Retinal pigment epithelial cell (primary cell): ENCODE measurements at regions not wholly inside any gene's neighbourhood (a gene's known extent, or its start where the extent isn't known, plus 50 kb on each side); places are given as distances from the start of the nearest gene placed in this dataset.
"Not testable (repeated sequence)": the region's sequence is repeated elsewhere in the genome, so short reads cannot be mapped to it uniquely, and the experiment has no call there.

Experiments
- DNase-seq: peaks from one replicate; pipeline ENCODE4 v3.0.0-alpha.2; 2010; ENCODE audit warnings: low read depth
- H3K4me3 ChIP-seq: 2 replicates; pipeline ENCODE4 v1.5.1; 2011; ENCODE audit warnings: mild to moderate bottlenecking, low read length, control low read depth, moderate library complexity
- CTCF ChIP-seq: conservative IDR thresholded peaks from 2 replicates; pipeline ENCODE4 v1.5.1; 2011; ENCODE audit warnings: low read depth, low read length, control low read depth, inconsistent platforms

- no peak overlapping the region for H3K4me3 ChIP-seq
- no peak for TF ChIP-seq CTCF
- DNase-seq = no peak
These were observed 57.9 kb downstream of the HINT1 start for GRCh38 chr5:131107128-131107527.

- TF ChIP-seq CTCF = no peak
- no peak for DNase-seq
- H3K4me3 ChIP-seq = no peak overlapping the region
These were observed 60.8 kb downstream of the HINT1 start for GRCh38 chr5:131104169-131104808.

- no peak for TF ChIP-seq CTCF
- DNase-seq = no peak
- no peak overlapping the region for H3K4me3 ChIP-seq
These were observed 68.0 kb downstream of the HINT1 start for GRCh38 chr5:131096774-131097710.

- H3K4me3 ChIP-seq, DNase-seq: not testable (repeated sequence)
These were observed 69.5 kb downstream of the HINT1 start for GRCh38 chr5:131095561-131095960.

- no peak overlapping the region for H3K4me3 ChIP-seq
- DNase-seq = no peak
- no peak for TF ChIP-seq CTCF
These were observed 80.6 kb downstream of the HINT1 start for GRCh38 chr5:131084436-131084835.

GRCh38 chr5:131081913-131082488 lies 83.1 kb downstream of the HINT1 start:
- no peak for DNase-seq
- no peak overlapping the region for H3K4me3 ChIP-seq
- TF ChIP-seq CTCF = no peak

- H3K4me3 ChIP-seq = no peak overlapping the region
- TF ChIP-seq CTCF = no peak
- DNase-seq = no peak
These were observed 83.7 kb downstream of the HINT1 start for GRCh38 chr5:131081374-131081773.
